ENCODE measurements at regions not wholly inside any gene's neighbourhood (a gene's known extent, or its start where the extent isn't known, plus 50 kb on each side); places are given as distances from the start of the nearest gene placed in this dataset.
"Not testable (repeated sequence)": the region's sequence is repeated elsewhere in the genome, so short reads cannot be mapped to it uniquely, and the experiment has no call there.

DNA sequence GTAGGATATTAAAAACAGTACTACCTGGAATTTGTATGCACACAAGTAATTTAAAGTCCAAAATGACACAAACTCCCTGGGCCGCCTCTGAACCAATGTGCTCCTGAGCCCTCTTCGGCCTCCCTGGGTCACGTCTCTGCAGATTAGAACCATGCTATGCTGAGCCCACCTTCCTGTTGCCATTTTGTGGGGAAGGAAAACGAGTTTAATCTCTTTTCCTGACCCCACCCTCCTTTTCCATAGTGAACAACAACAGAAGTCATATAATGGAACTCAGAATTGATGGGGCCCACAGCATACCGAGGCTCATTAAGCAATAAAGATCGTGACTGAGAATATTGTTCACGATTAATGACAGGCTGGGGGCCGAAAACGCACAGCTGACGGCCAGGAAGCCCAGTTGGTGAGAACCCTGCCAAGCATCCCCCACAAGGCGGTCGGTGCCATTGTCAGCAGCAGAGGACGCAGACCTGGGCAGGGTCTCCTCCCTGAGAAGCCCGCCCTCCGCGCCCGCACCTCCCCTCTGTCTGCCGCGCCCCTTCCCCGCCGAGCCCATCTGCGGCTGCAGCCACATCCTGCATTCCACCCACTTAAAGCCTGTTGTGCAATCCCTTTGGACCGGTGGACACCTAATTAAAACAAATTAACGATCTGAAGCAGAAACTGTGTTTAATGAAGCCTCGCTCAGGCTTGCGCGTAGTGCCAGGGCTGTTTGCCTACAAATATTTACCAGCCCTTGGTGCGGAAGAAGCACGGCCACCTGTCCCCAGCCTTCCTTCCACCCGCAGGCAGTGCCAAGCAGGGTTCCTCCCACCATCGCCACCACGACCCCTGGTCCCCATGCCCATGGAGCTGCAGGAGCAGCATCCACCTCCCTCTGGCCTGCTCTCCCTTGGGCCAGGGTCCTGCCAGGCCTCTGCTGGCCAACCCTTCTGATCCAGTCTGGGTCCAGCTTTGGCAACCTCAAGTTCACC lies 68.1 kb downstream of the DLL1 start:
- DNase-seq (ENCODE audit: low read depth), result no peak
- no peak overlapping the region for H3K4me3 ChIP-seq (ENCODE audit: low read depth, low read length)
- TF ChIP-seq, protein P1, sequence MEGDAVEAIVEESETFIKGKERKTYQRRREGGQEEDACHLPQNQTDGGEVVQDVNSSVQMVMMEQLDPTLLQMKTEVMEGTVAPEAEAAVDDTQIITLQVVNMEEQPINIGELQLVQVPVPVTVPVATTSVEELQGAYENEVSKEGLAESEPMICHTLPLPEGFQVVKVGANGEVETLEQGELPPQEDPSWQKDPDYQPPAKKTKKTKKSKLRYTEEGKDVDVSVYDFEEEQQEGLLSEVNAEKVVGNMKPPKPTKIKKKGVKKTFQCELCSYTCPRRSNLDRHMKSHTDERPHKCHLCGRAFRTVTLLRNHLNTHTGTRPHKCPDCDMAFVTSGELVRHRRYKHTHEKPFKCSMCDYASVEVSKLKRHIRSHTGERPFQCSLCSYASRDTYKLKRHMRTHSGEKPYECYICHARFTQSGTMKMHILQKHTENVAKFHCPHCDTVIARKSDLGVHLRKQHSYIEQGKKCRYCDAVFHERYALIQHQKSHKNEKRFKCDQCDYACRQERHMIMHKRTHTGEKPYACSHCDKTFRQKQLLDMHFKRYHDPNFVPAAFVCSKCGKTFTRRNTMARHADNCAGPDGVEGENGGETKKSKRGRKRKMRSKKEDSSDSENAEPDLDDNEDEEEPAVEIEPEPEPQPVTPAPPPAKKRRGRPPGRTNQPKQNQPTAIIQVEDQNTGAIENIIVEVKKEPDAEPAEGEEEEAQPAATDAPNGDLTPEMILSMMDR (conservative IDR thresholded peaks at IDR 0.05; ENCODE audit: low read depth, low read length), result no peak

DNA sequence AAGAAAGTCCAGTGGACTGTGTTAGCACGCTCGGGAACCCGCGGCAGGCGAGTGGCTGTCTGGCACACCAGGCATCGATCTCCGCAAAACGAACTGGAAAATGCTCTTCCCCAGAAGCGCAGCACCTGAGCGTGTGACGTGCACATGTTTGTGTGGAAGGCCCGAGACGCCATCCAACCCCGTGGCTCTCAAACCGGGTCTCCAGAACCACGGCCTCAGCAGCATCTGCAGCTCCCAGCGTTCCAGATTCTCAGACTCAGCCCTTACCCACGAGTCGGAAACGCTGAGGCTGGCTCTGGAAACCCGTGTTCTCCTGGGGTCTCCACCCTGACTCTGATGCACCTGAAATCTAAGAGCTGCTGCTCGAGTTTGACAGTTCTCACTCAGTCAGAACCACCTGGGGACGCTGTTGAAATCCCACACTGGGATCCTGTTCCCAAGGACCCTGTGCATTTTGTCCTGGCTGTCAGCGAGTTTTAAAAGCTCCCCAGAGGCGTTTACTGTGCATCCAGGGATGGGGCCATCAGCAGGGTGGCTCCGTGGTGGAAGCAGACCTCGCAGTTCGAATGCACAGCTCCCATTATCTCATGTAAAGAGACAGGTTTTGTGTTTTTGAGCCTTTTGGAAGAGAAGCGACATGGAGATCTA lies 69.0 kb downstream of the DLL1 start:
- no peak for DNase-seq (ENCODE audit: low read depth)
- no peak overlapping the region for H3K4me3 ChIP-seq (ENCODE audit: low read depth, low read length)
- TF ChIP-seq, protein P1 (conservative IDR thresholded peaks at IDR 0.05; ENCODE audit: low read depth, low read length), result no peak

DNA sequence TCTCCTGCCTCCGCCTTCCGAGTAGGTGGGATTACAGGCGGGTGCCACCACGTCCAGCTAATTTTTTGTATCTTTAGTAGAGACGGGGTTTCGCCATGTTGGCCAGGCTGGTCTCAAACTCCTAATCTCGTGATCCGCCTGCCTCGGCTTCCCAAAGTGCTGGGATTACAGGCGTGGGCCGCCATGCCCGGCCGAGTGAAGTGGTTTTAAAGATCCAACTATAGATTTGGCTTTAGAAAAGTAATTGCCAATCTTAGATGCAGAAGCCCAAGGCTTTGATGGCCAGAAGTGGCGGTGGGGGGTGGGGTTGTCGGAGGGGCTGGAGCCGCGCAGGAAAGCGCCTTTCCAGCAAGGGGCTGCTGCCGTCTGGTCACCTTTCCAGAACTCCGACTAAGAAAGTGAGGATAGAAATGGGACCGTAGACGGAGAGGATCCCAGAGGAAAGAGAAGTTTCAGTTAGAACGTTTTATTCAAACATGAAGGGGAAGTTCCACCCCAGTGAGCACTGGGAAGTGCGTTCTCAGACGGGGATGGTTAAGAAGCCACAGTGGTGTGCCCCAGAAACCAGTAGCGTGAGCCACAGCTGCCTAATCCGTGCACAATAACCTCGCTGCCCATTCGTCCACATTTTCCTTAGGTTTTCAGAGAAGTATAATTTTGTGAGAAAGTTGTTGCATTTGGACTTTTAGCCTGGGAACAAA lies 69.7 kb downstream of the DLL1 start:
- DNase-seq (ENCODE audit: low read depth), result no peak
- no peak overlapping the region for H3K4me3 ChIP-seq (ENCODE audit: low read depth, low read length)
- TF ChIP-seq, protein P1 (conservative IDR thresholded peaks at IDR 0.05; ENCODE audit: low read depth, low read length), result no peak

DNA sequence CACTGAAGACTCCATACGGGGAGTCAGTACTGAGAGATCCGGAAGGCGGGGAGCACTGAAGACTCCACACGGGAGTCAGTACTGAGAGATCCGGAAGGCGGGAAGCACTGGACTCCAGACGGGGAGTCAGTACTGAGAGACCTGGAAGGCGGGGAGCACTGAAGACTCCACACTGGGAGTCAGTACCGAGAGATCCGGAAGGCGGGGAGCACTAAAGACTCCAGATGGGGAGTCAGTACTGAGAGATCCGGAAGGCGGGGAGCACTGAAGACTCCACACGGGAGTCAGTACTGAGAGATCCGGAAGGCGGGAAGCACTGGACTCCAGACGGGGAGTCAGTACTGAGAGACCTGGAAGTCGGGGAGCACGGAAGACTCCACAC lies 77.2 kb downstream of the DLL1 start:
- not testable (repeated sequence) for H3K4me3 ChIP-seq (ENCODE audit: low read depth, low read length); DNase-seq (ENCODE audit: low read depth)

DNA sequence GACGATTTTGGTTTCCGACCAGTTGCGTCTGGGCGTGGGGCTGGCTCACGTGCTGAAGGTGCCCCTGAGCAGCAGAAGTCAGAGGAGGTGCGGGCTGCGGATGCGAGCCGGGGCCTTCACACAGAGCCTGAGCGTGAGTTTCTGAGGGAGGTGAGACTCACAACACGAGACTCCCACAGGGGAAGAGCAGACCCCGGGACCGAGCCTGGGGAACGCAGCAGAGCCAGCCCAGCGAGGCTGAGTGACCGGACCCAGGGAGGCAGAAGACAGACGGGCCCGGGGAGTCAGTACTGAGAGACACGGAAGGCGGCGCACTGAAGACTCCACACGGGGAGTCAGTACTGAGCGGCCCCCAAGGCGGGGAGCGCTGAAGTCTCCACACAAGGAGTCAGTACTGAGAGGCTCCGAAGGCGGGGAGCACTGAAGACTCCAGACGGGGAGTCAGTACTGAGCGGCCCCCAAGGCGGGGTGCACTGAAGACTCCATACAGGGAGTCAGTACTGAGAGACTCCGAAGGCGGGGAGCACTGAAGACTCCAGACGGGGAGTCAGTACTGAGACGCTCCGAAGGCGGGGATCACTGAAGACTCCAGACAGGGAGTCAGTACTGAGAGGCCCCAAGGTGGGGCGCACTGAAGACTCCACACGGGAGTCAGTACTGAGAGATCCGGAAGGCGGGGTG lies 77.8 kb downstream of the DLL1 start:
- H3K4me3 ChIP-seq (ENCODE audit: low read depth, low read length), result no peak overlapping the region
- TF ChIP-seq, protein P1 (conservative IDR thresholded peaks at IDR 0.05; ENCODE audit: low read depth, low read length), result no peak
- DNase-seq (ENCODE audit: low read depth), result no peak

DNA sequence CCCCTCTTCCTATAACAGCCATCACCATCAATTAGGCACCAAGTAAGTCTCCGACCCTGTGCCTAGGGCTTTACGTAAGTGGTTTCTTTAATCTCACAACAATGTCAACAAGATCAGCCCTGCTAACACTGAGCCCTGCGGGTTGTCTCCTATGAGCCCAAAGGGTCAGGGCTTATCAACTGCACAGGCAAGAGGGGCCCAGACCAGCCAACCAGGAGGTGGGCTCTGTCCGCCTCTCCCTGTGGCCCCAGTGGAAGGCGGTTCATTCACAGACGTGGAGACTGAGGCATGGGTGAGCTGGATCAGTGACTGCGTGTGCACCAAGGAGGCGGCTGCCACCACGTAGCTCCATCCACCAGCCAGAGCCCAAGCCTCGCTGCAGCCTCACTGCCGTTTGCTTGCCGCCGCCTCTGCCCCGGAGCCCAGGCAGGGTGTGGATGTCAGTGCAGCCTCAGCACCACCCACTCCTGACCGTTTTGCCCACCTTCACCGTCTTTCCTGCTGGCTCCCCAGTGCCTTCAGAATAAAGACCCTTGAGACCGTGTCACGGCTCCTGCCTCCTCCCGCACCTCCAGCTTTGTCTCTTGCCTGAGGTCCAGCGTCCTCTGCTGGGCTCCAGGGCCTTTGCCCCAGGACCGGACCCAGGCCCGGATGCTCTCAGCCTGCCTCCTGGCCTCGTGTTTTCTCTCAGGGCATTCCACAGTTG lies 78.7 kb downstream of the DLL1 start:
- no peak for DNase-seq (ENCODE audit: low read depth)
- TF ChIP-seq, protein P1 (conservative IDR thresholded peaks at IDR 0.05; ENCODE audit: low read depth, low read length), result no peak
- H3K4me3 ChIP-seq (ENCODE audit: low read depth, low read length), result no peak overlapping the region
